ENCODE measurements at regions not wholly inside any gene's neighbourhood (a gene's known extent, or its start where the extent isn't known, plus 50 kb on each side); places are given as distances from the start of the nearest gene placed in this dataset.

DNA sequence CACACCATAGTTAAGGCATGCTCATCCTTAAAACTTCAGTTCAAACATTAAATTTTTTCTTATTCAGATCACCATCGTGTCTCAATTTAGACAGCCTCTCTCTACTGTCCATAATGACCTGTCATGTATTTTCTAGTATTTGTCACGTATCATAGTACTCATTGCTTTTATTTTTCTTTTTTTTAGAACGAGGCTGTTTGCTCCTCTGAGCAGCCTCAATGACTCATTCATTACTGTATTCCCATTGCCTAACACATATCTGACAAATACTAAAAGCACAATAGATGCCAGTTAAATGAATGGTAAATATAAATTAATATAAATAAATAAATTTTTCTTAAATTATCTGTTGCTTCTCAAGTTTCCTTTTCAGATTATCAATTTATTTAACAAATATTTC is 245.5 kb downstream of the TUBA3C start:
- H2BK12ac ChIP-seq (ENCODE audit: insufficient read length, low read depth, low read length): no peak overlapping the region
- H3K18ac ChIP-seq (ENCODE audit: insufficient read length, low read depth, low read length): no peak overlapping the region
- H2AFZ ChIP-seq (ENCODE audit: low read length): no peak overlapping the region
- no peaks in the 10 kb centered on the region for H3K4me1 ChIP-seq (ENCODE audit: insufficient read depth, low read length)
- H3K27me3 ChIP-seq (ENCODE audit: insufficient read depth, low read length): no peaks in the 10 kb centered on the region
- Mint-ChIP-seq H3K36me3 (ENCODE audit: insufficient read depth in 1 of 3, low read depth in 3 of 3) (peaks cover 4 to 18% (median 8%) of the 10 kb centered on the region in 3 experiments; a peak in 6 of 7 replicates), H3K9me3 (peaks cover 82 to 86% of the 10 kb centered on the region in 2 experiments), H3K27me3 (ENCODE audit: low read depth) (no peaks in the 10 kb centered on the region), H3K4me1 (no peaks in the 10 kb centered on the region), H3K4me3 (no peak overlapping the region), H3K27ac (no peak overlapping the region)
- no peak overlapping the region for H4K91ac ChIP-seq (ENCODE audit: insufficient read length, low read depth, low read length)
- TF ChIP-seq, protein P1, sequence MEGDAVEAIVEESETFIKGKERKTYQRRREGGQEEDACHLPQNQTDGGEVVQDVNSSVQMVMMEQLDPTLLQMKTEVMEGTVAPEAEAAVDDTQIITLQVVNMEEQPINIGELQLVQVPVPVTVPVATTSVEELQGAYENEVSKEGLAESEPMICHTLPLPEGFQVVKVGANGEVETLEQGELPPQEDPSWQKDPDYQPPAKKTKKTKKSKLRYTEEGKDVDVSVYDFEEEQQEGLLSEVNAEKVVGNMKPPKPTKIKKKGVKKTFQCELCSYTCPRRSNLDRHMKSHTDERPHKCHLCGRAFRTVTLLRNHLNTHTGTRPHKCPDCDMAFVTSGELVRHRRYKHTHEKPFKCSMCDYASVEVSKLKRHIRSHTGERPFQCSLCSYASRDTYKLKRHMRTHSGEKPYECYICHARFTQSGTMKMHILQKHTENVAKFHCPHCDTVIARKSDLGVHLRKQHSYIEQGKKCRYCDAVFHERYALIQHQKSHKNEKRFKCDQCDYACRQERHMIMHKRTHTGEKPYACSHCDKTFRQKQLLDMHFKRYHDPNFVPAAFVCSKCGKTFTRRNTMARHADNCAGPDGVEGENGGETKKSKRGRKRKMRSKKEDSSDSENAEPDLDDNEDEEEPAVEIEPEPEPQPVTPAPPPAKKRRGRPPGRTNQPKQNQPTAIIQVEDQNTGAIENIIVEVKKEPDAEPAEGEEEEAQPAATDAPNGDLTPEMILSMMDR (conservative IDR thresholded peaks at IDR 0.05): no peak
- no peak overlapping the region for H4K8ac ChIP-seq (replicated peaks; ENCODE audit: insufficient read length, low read depth, low read length)
- DNase-seq: no peak
- H2BK15ac ChIP-seq (ENCODE audit: low read depth, low read length): no peak overlapping the region
- H3T11ph ChIP-seq (ENCODE audit: low read length): no peak overlapping the region
- no peak overlapping the region for H3K27ac ChIP-seq (ENCODE audit: insufficient read length, low read depth, low read length)
- H3K79me1 ChIP-seq (ENCODE audit: insufficient read depth, low read depth, low read length, poor library complexity, severe bottlenecking): no peaks in the 10 kb centered on the region
- peaks cover 68% of the 10 kb centered on the region for H3K9me3 ChIP-seq (ENCODE audit: control insufficient read depth, low read depth, low read length)
- H4K20me1 ChIP-seq (ENCODE audit: control insufficient read depth, insufficient read depth, insufficient read length): no peaks in the 10 kb centered on the region
- no peak overlapping the region for H3K9ac ChIP-seq (ENCODE audit: extremely low read depth, insufficient read length, low read length)
- no CpG with 5 or more reads among the region's 3 CpGs for WGBS (ENCODE audit: extremely low coverage, insufficient read length, low lambda C conversion rate)
- H3K23me2 ChIP-seq (ENCODE audit: insufficient read length, low read depth, low read length, poor library complexity, severe bottlenecking): no peaks in the 10 kb centered on the region
- no peak overlapping the region for H3K4me2 ChIP-seq (ENCODE audit: insufficient read depth, insufficient read length, low read length)
- no peak overlapping the region for H3K4ac ChIP-seq (ENCODE audit: low read depth, low read length)
- no peak overlapping the region for H3K56ac ChIP-seq (ENCODE audit: insufficient read length, low read depth, low read length)
- no peaks in the 10 kb centered on the region for H3K79me2 ChIP-seq (ENCODE audit: insufficient read depth, low read length)
- no peak overlapping the region for H3K14ac ChIP-seq (ENCODE audit: insufficient read depth, low read length)
- H2BK20ac ChIP-seq (ENCODE audit: low read depth, low read length, poor library complexity, severe bottlenecking): no peak overlapping the region
- H4K5ac ChIP-seq (ENCODE audit: insufficient read length, low read depth, low read length): no peak overlapping the region
- no peak overlapping the region for H2AK5ac ChIP-seq (ENCODE audit: insufficient read length, low read length)
- no peak overlapping the region for H2BK120ac ChIP-seq (ENCODE audit: low read depth, low read length, poor library complexity, severe bottlenecking)
- no peak overlapping the region for H2BK5ac ChIP-seq (ENCODE audit: insufficient read length, low read length)
- no peak overlapping the region for H3K23ac ChIP-seq (ENCODE audit: insufficient read length, low read depth, low read length)
